C4-2B (cell line): ENCODE measurements at regions not wholly inside any gene's neighbourhood (a gene's known extent, or its start where the extent isn't known, plus 50 kb on each side); places are given as distances from the start of the nearest gene placed in this dataset.

Experiments
- ZFX ChIP-seq: fragments of 450-650 bp; IDR thresholded peaks from 2 replicates; pipeline ENCODE4 v1.6.1; 2017
- TF ChIP-seq, protein P1 (sequence below): fragments of 450-650 bp; conservative IDR thresholded peaks from 2 replicates; pipeline ENCODE4 v1.5.1; 2017; ENCODE audit warnings: mild to moderate bottlenecking

DNA sequence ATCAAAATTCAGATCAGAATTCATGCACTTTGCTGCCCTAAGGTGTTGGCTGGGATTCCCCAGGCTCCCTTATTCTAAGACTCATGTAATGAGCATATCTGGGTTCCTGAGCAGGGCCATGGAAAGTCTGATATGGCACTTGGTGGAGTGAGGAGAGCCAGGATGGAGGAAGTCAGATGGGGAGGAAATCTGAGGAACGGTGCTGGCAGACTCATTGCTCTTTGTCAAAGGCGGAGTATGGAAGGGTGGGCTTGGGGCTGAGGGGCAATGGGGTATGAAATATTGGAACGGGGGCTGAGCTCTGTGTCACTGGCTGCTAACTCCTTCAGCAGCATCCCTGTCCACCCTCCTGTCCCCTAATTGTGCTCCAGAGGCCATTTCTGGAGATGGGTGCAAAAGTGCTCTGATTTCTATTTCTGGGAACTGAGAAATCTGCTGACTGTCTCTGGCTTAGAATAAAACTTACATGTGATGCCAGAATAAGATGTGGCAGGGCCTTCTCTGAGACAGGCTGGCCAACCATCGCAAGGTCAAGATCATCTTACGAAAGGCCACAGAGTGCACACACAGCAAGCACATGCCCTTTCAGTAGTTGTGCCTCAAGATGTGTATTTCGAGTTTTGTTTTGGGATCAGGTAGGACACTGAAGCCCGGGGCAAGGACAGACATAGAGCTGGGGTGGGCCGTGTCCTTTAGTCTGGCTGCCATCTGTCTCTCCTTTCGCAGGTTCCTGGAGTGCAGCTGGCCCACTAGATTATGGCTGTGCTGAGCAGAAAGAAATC, 480.0 kb upstream of the HS6ST1 start:
- TF ChIP-seq, protein P1, sequence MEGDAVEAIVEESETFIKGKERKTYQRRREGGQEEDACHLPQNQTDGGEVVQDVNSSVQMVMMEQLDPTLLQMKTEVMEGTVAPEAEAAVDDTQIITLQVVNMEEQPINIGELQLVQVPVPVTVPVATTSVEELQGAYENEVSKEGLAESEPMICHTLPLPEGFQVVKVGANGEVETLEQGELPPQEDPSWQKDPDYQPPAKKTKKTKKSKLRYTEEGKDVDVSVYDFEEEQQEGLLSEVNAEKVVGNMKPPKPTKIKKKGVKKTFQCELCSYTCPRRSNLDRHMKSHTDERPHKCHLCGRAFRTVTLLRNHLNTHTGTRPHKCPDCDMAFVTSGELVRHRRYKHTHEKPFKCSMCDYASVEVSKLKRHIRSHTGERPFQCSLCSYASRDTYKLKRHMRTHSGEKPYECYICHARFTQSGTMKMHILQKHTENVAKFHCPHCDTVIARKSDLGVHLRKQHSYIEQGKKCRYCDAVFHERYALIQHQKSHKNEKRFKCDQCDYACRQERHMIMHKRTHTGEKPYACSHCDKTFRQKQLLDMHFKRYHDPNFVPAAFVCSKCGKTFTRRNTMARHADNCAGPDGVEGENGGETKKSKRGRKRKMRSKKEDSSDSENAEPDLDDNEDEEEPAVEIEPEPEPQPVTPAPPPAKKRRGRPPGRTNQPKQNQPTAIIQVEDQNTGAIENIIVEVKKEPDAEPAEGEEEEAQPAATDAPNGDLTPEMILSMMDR, result no peak
- no peak for TF ChIP-seq ZFX
